IPS DF 4.7 (cell line): ENCODE measurements at regions not wholly inside any gene's neighbourhood (a gene's known extent, or its start where the extent isn't known, plus 50 kb on each side); places are given as distances from the start of the nearest gene placed in this dataset.

Experiments
- DNase-seq: peaks from one replicate; pipeline ENCODE4 v3.0.0-alpha.2; 2013; ENCODE audit warnings: low spot score; ENCODE audit errors: extremely low read depth

GRCh38 chr6:44606504-44606903 is 219.0 kb downstream of the CDC5L start:
- DNase-seq, result no peak

GRCh38 chr6:44606976-44607375 is 219.5 kb downstream of the CDC5L start:
- DNase-seq, result no peak

GRCh38 chr6:44608175-44608574 is 220.7 kb downstream of the CDC5L start:
- no peak for DNase-seq

GRCh38 chr6:44609051-44609612 is 221.6 kb downstream of the CDC5L start:
- DNase-seq, result no peak

- DNase-seq, result no peak
Observed at GRCh38 chr6:44614396-44614795, 226.9 kb downstream of the CDC5L start.

- DNase-seq, result no peak
Observed at GRCh38 chr6:44615621-44616020, 228.1 kb downstream of the CDC5L start.

GRCh38 chr6:44617416-44617815 is 229.9 kb downstream of the CDC5L start:
- no peak for DNase-seq

- DNase-seq, result no peak
Observed at GRCh38 chr6:44618371-44618770, 230.9 kb downstream of the CDC5L start.

- DNase-seq, result no peak
Observed at GRCh38 chr6:44620922-44621321, 233.4 kb downstream of the CDC5L start.

- no peak for DNase-seq
Observed at GRCh38 chr6:44621846-44622245, 234.3 kb downstream of the CDC5L start.

- no peak for DNase-seq
Observed at GRCh38 chr6:44622555-44622954, 235.0 kb downstream of the CDC5L start.

- DNase-seq, result no peak
Observed at GRCh38 chr6:44622956-44623355, 235.4 kb downstream of the CDC5L start.

- DNase-seq, result no peak
Observed at GRCh38 chr6:44624226-44624625, 236.7 kb downstream of the CDC5L start.

GRCh38 chr6:44624936-44625573 is 237.5 kb downstream of the CDC5L start:
- DNase-seq, result no peak

GRCh38 chr6:44625996-44626395 is 238.5 kb downstream of the CDC5L start:
- DNase-seq, result no peak

GRCh38 chr6:44626616-44627015 is 239.1 kb downstream of the CDC5L start:
- no peak for DNase-seq

GRCh38 chr6:44627091-44627882 is 239.8 kb downstream of the CDC5L start:
- no peak for DNase-seq

- DNase-seq, result no peak
Observed at GRCh38 chr6:44627883-44628271, 240.4 kb downstream of the CDC5L start.

GRCh38 chr6:44628347-44628746 is 240.8 kb downstream of the CDC5L start:
- DNase-seq, result no peak

GRCh38 chr6:44629636-44630035 is 242.1 kb downstream of the CDC5L start:
- no peak for DNase-seq

GRCh38 chr6:44630125-44631028 is 242.9 kb downstream of the CDC5L start:
- DNase-seq, result no peak

- DNase-seq, result no peak
Observed at GRCh38 chr6:44631968-44632367, 244.5 kb downstream of the CDC5L start.
